K562 (cell line): ENCODE measurements at regions not wholly inside any gene's neighbourhood (a gene's known extent, or its start where the extent isn't known, plus 50 kb on each side); places are given as distances from the start of the nearest gene placed in this dataset.

ENCODE experiments used
- ATAC-seq: fragments of 200-7000 bp; cut with Tn5 transposase; 3 replicates; pipeline ENCODE4 v1.9.1; 2020; ENCODE audit warnings: moderate library complexity
- BruUV-seq: library from RNA; stranded (reverse); fragments of 400-500 nt; replicated peaks from 2 replicates; lab custom pipeline; 2021; lab: Mats Ljungman, UMichigan
- CTCF ChIA-PET: fragments of 300-600 bp; formaldehyde crosslinking; extraction: SDS; loops from one replicate; lab custom pipeline; 2021; ENCODE audit warnings: low intra/inter-chr PET ratio; lab: Yijun Ruan, JAX
- POLR2A ChIA-PET: fragments of 300-600, 350-650 bp; sonication (Branson Sonifier 250); formaldehyde crosslinking; extraction: SDS; loops from one replicate; lab custom pipeline; 2021; ENCODE audit warnings: antibody characterized with exemption, inconsistent platforms; lab: Yijun Ruan, JAX
- DNase-seq, 4 experiments: peaks; one replicate each; pipeline versions ENCODE4 v3.0.0 to v3.0.0-alpha.2; 2011 to 2018; ENCODE audit warnings: low spot score in 3 of 4, mixed read lengths in 3 of 4; ENCODE audit errors: extremely low read depth in 1 of 4
- FAIRE-seq: peaks from 2 replicates; lab custom pipeline; 2011; peaks lifted over from hg19 to GRCh38; lab: Jason Lieb, UNC
- H2AFZ ChIP-seq: 2 replicates; pipeline ENCODE4 v1.6.0; 2011; ENCODE audit warnings: low read depth, low read length, control low read depth, inconsistent platforms
- H3K27ac ChIP-seq: fragments of 200-600 bp; 3 replicates; pipeline ENCODE4 v1.8.0; 2011; ENCODE audit warnings: low read depth, mild to moderate bottlenecking, control low read depth, inconsistent platforms, low read length, moderate library complexity, mixed read lengths; ENCODE audit errors: extremely low read depth
- H3K27me3 ChIP-seq, 2 experiments: fragments of 300-600 bp in 1 of 2; 2 replicates in 1 of 2; 3 replicates in 1 of 2; pipeline versions ENCODE4 v1.6.0 to v1.8.0; 2011; ENCODE audit warnings: inconsistent platforms in 2 of 2, low read length in 2 of 2, mild to moderate bottlenecking in 1 of 2, mixed read lengths in 1 of 2, moderate library complexity in 1 of 2; ENCODE audit not compliant: control insufficient read depth in 2 of 2, insufficient read depth in 2 of 2
- H3K36me3 ChIP-seq: fragments of 300-600 bp; 3 replicates; pipeline ENCODE4 v1.8.0; 2011; ENCODE audit warnings: mild to moderate bottlenecking, low read length, inconsistent platforms; ENCODE audit not compliant: control insufficient read depth, insufficient read depth
- H3K4me1 ChIP-seq, 2 experiments: fragments of 200-600 bp in 1 of 2; replicated peaks in 1 of 2; 2 replicates in 1 of 2; 3 replicates in 1 of 2; pipeline versions ENCODE4 v1.5.1 to v1.8.0; 2011; ENCODE audit warnings: inconsistent platforms in 2 of 2, low read length in 2 of 2, mild to moderate bottlenecking in 1 of 2, mixed read lengths in 1 of 2, moderate library complexity in 1 of 2; ENCODE audit not compliant: control insufficient read depth in 2 of 2, insufficient read depth in 2 of 2
- H3K4me2 ChIP-seq: 2 replicates; pipeline ENCODE4 v1.6.1; 2011; ENCODE audit warnings: low read length, control low read depth, inconsistent platforms, mixed read lengths; ENCODE audit not compliant: insufficient read depth
- H3K4me3 ChIP-seq: fragments of 200-600 bp; sonication (generic), shearing (Covaris generic); 2 replicates; pipeline ENCODE4 v1.5.1; 2016; ENCODE audit warnings: control low read depth, inconsistent platforms
- H3K79me2 ChIP-seq: fragments of 200-600 bp; 3 replicates; pipeline ENCODE4 v1.8.0; 2011; ENCODE audit warnings: low read length, inconsistent platforms; ENCODE audit not compliant: control insufficient read depth, insufficient read depth
- H3K9ac ChIP-seq, 2 experiments: 2 replicates each; pipeline versions ENCODE4 v1.6.0 to v1.6.1; 2011; ENCODE audit warnings: low read depth in 2 of 2, low read length in 2 of 2, control low read depth in 1 of 2, inconsistent platforms in 1 of 2, mild to moderate bottlenecking in 1 of 2, mixed read lengths in 1 of 2; ENCODE audit not compliant: insufficient read depth in 1 of 2
- H3K9me1 ChIP-seq: one replicate; pipeline ENCODE4 v1.6.0; 2011; ENCODE audit warnings: inconsistent platforms, mild to moderate bottlenecking, low read length, moderate library complexity; ENCODE audit not compliant: control insufficient read depth, insufficient read depth
- H3K9me3 ChIP-seq: replicated peaks from 2 replicates; pipeline ENCODE4 v1.5.1; 2011; ENCODE audit warnings: low read depth, low read length, inconsistent platforms; ENCODE audit not compliant: control insufficient read depth, insufficient read depth
- H4K20me1 ChIP-seq: replicated peaks from 2 replicates; pipeline ENCODE4 v1.6.1; 2011; ENCODE audit warnings: low read length, inconsistent platforms, mixed read lengths; ENCODE audit not compliant: control insufficient read depth, insufficient read depth
- ARID3A ChIP-seq: IDR thresholded peaks from 2 replicates; pipeline ENCODE4 v1.6.1; 2012; ENCODE audit warnings: low read depth, low read length, improper control_type of control experiment, borderline replicate concordance
- ATF7 ChIP-seq: fragments of 450-650 bp; IDR thresholded peaks from 2 replicates; pipeline ENCODE4 v1.7.1; 2014; ENCODE audit warnings: mild to moderate bottlenecking, moderate library complexity
- CBFA2T3 ChIP-seq: fragments of 450-650 bp; IDR thresholded peaks from 2 replicates; pipeline ENCODE4 v1.6.1; 2017
- CC2D1A ChIP-seq: fragments of 450-650 bp; IDR thresholded peaks from 2 replicates; pipeline ENCODE4 v1.6.1; 2017; ENCODE audit warnings: mild to moderate bottlenecking
- ESRRB ChIP-seq: fragments of 250-450 bp; sonication (Bioruptor Pico); IDR thresholded peaks from 2 replicates; pipeline ENCODE4 v1.5.0; 2020; ENCODE audit warnings: mild to moderate bottlenecking, moderate library complexity, borderline replicate concordance
- HES1 ChIP-seq: fragments of 450-650 bp; IDR thresholded peaks from 2 replicates; pipeline ENCODE4 v1.6.1; 2016; ENCODE audit warnings: low read depth, mild to moderate bottlenecking, moderate library complexity
- MAX ChIP-seq: sonication (generic); formaldehyde crosslinking; IDR thresholded peaks from 2 replicates; pipeline ENCODE4 v1.9.0; 2022; ENCODE audit warnings: mild to moderate bottlenecking, missing genetic modification reagents
- MEF2A ChIP-seq: IDR thresholded peaks from 2 replicates; pipeline ENCODE4 v1.6.1; 2011; ENCODE audit warnings: low read depth, mild to moderate bottlenecking, low read length, moderate library complexity; ENCODE audit not compliant: control insufficient read depth
- MTA3 ChIP-seq: fragments of 450-650 bp; formaldehyde crosslinking; IDR thresholded peaks from 2 replicates; pipeline ENCODE4 v1.6.1; 2017; ENCODE audit warnings: mild to moderate bottlenecking, borderline replicate concordance
- PHB ChIP-seq: fragments of 250-450 bp; sonication (Bioruptor Pico); IDR thresholded peaks from 2 replicates; pipeline ENCODE4 v1.5.0; 2021
- TEAD1 ChIP-seq, 2 experiments: fragments of 450-650 bp in 1 of 2; sonication (generic) in 1 of 2; formaldehyde crosslinking; IDR thresholded peaks; 2 replicates each; pipeline versions ENCODE4 v1.4.0 to v1.8.0; 2020 to 2022; ENCODE audit warnings: mild to moderate bottlenecking in 2 of 2, missing genetic modification reagents in 1 of 2
- TEAD2 ChIP-seq: fragments of 450-650 bp; IDR thresholded peaks from 2 replicates; pipeline ENCODE4 v1.6.1; 2016; ENCODE audit warnings: missing genetic modification characterization, control low read depth, missing compliant biosample characterization
- TGIF2 ChIP-seq: sonication (generic); formaldehyde crosslinking; IDR thresholded peaks from 2 replicates; pipeline ENCODE4 v1.8.1; 2022; ENCODE audit warnings: mild to moderate bottlenecking, missing genetic modification reagents, moderate library complexity
- ZC3H8 ChIP-seq: fragments of 450-650 bp; IDR thresholded peaks from 2 replicates; pipeline ENCODE4 v1.6.1; 2017
- ZNF232 ChIP-seq: sonication (generic); formaldehyde crosslinking; IDR thresholded peaks from 2 replicates; pipeline ENCODE4 v1.8.0; 2022; ENCODE audit warnings: mild to moderate bottlenecking, missing genetic modification reagents
- ZNF41 ChIP-seq: fragments of 250-450 bp; sonication (Bioruptor Pico); conservative IDR thresholded peaks from 2 replicates; pipeline ENCODE4 v1.4.0; 2020; ENCODE audit warnings: mild to moderate bottlenecking
- ZNF449 ChIP-seq: fragments of 250-450 bp; sonication (Bioruptor Pico); IDR thresholded peaks from 2 replicates; pipeline ENCODE4 v1.8.0; 2022; ENCODE audit warnings: moderate library complexity, mild to moderate bottlenecking, inconsistent platforms
- ZNF584 ChIP-seq: fragments of 200-800 bp; sonication (Bioruptor generic); IDR thresholded peaks from 2 replicates; pipeline ENCODE4 v1.6.1; 2016; ENCODE audit warnings: low read depth, mild to moderate bottlenecking, missing genetic modification characterization, missing compliant biosample characterization
- ZZZ3 ChIP-seq: fragments of 450-650 bp; IDR thresholded peaks from 2 replicates; pipeline ENCODE4 v1.6.1; 2016; ENCODE audit warnings: antibody characterized with exemption, mild to moderate bottlenecking, moderate library complexity
- WGBS: fragments of 100-300 bp; shearing (Covaris generic); methylation state at CpG from one replicate; pipeline ENCODE4 v1.1.6; 2016; ENCODE audit warnings: low coverage, mixed read lengths; ENCODE audit not compliant: insufficient coverage; ENCODE audit errors: missing lambda C conversion rate; 5-methylcytosine and 5-hydroxymethylcytosine counted together
- in situ Hi-C: fragments of 300-500 bp; cut with MboI; formaldehyde crosslinking; loops from 4 replicates; pipeline ENCODE4 v1.15.0; 2018; ENCODE audit warnings: inconsistent platforms, mixed read lengths
- intact Hi-C: fragments of 100-400 bp; cut with micrococcal nuclease; formaldehyde crosslinking; loops from 2 replicates; pipeline ENCODE4 v1.14.2; 2022

GRCh38 chr4:78691971-78692821 is 84.0 kb upstream of the BMP2K start:
- intact Hi-C loops (loop anchor here (1.0 to 2.0 kb wide), 8 partner anchors 21 to 85 kb away; no protein-coding TSS in a partner anchor), in situ Hi-C loops (loop anchor here (5.0 kb wide), 1 partner anchor 80 kb away; no protein-coding TSS in a partner anchor)
- Histone ChIP-seq H3K4me1 (peaks cover 32 to 74% of the 10 kb centered on the region in 2 experiments), H4K20me1 (no peaks in the 10 kb centered on the region), H3K79me2 (no peaks in the 10 kb centered on the region), H2AFZ (peak overlapping the region; percentile 45), H3K4me2 (peak overlapping the region; percentile 74), H3K4me3 (no peak overlapping the region; the same call in 1 of the 2 replicates), H3K9me3 (no peaks in the 10 kb centered on the region), H3K36me3 (no peaks in the 10 kb centered on the region), H3K9ac (peak overlapping the region in 1 of 2 experiments; percentile 50; a peak in 2 of 4 replicates), H3K27me3 (no peaks in the 10 kb centered on the region), H3K27ac (peak overlapping the region; percentile 73), H3K9me1 (no peaks in the 10 kb centered on the region)
- peak; percentile 94 for ATAC-seq
- POLR2A ChIA-PET: interaction anchor here (0.6 to 1.0 kb wide), 3 partner anchors 10 to 118 kb away, joined by 3 to 5 read pairs (median 4); no protein-coding TSS in a partner anchor
- CTCF ChIA-PET: no interaction called here
- peak; percentile 99 for FAIRE-seq
- WGBS: 0% methylated on average over 4 of the region's 4 CpGs
- peak; percentile 91 to 98 (median 94) for DNase-seq
- no TSS peak for BruUV-seq
- peak; percentile 100 for TF ChIP-seq CC2D1A
- TF ChIP-seq ZNF232 (CRISPR knock-in tag): no peak
- peak; percentile 98 for TF ChIP-seq MTA3
- TF ChIP-seq CBFA2T3: peak; percentile 100
- TF ChIP-seq ZNF449 (CRISPR knock-in tag): peak; percentile 84; the same call in 1 of the 2 replicates
- TF ChIP-seq ZZZ3: no peak
- TF ChIP-seq ZNF41 (CRISPR knock-in tag): peak; percentile 85
- no peak; the same call in 1 of the 2 replicates for TF ChIP-seq TEAD2
- no peak for TF ChIP-seq ZC3H8
- peak; percentile 97 for TF ChIP-seq ZNF584 (CRISPR knock-in tag)
- TF ChIP-seq MEF2A: peak; percentile 76
- TF ChIP-seq TGIF2 (CRISPR knock-in tag): no peak
- peak; percentile 92 for TF ChIP-seq ARID3A
- TF ChIP-seq TEAD1 (CRISPR knock-in tag; IDR thresholded peaks at IDR 0.05): peak; percentile 77 to 96; a peak in 3 of 4 replicates
- TF ChIP-seq PHB (CRISPR knock-in tag): no peak
- TF ChIP-seq ESRRB (CRISPR knock-in tag): no peak
- TF ChIP-seq MAX (CRISPR knock-in tag): peak; percentile 69
- TF ChIP-seq HES1: peak; percentile 98
- TF ChIP-seq ATF7: peak; percentile 98
